ENCODE measurements at regions not wholly inside any gene's neighbourhood (a gene's known extent, or its start where the extent isn't known, plus 50 kb on each side); places are given as distances from the start of the nearest gene placed in this dataset.

- DNase-seq = peak; percentile 59
Measured at GRCh38 chr15:79184465-79184892, 93.9 kb upstream of the RASGRF1 start.

GRCh38 chr15:79180318-79180717, 89.7 kb upstream of the RASGRF1 start:
- no peak for DNase-seq

GRCh38 chr15:79179597-79179996, 89.0 kb upstream of the RASGRF1 start:
- DNase-seq = no peak

- DNase-seq = peak; percentile 71
Measured at GRCh38 chr15:79179108-79179561, 88.6 kb upstream of the RASGRF1 start.

- no peak for DNase-seq
Measured at GRCh38 chr15:79178594-79178993, 88.0 kb upstream of the RASGRF1 start.

GRCh38 chr15:79176151-79176550, 85.6 kb upstream of the RASGRF1 start:
- no peak for DNase-seq

GRCh38 chr15:79172801-79173460, 82.4 kb upstream of the RASGRF1 start:
- DNase-seq = no peak

GRCh38 chr15:79172032-79172481, 81.5 kb upstream of the RASGRF1 start:
- no peak for DNase-seq

- no peak for DNase-seq
Measured at GRCh38 chr15:79171320-79172031, 80.9 kb upstream of the RASGRF1 start.

- peak; percentile 45 for DNase-seq
Measured at GRCh38 chr15:79170256-79170664, 79.7 kb upstream of the RASGRF1 start.

GRCh38 chr15:79169526-79170133, 79.0 kb upstream of the RASGRF1 start:
- no peak for DNase-seq

GRCh38 chr15:79168922-79169456, 78.4 kb upstream of the RASGRF1 start:
- DNase-seq = no peak

- DNase-seq = no peak
Measured at GRCh38 chr15:79167776-79168175, 77.2 kb upstream of the RASGRF1 start.

GRCh38 chr15:79166311-79166955, 75.9 kb upstream of the RASGRF1 start:
- no peak for DNase-seq

- no peak for DNase-seq
Measured at GRCh38 chr15:79164465-79164864, 73.9 kb upstream of the RASGRF1 start.

- DNase-seq = no peak
Measured at GRCh38 chr15:79164043-79164442, 73.5 kb upstream of the RASGRF1 start.

GRCh38 chr15:79163395-79163794, 72.8 kb upstream of the RASGRF1 start:
- no peak for DNase-seq

GRCh38 chr15:79161837-79162508, 71.4 kb upstream of the RASGRF1 start:
- no peak for DNase-seq

GRCh38 chr15:79160211-79160610, 69.6 kb upstream of the RASGRF1 start:
- peak; percentile 74 for DNase-seq

- no peak for DNase-seq
Measured at GRCh38 chr15:79157631-79158592, 67.3 kb upstream of the RASGRF1 start.

- no peak for DNase-seq
Measured at GRCh38 chr15:79156704-79157375, 66.3 kb upstream of the RASGRF1 start.

Data from EL (cell line).